Activated T-helper 2 cell treated with anti-CD3 and anti-CD28 coated beads, Interferon-gamma antibody, Interleukin-2, Interleukin-4, amounts not matched to agents 10 μg/mL and 5 μg/mL and 100 μg/mL, durations not matched to agents 14 hours and 24 hours and 36 hours (primary cell): ENCODE measurements at regions not wholly inside any gene's neighbourhood (a gene's known extent, or its start where the extent isn't known, plus 50 kb on each side); places are given as distances from the start of the nearest gene placed in this dataset.

Experiments
- DNase-seq: peaks from one replicate; pipeline ENCODE4 v3.0.0; 2021; ENCODE audit warnings: low spot score
- H3K27ac Mint-ChIP-seq: one replicate; pipeline ENCODE4 v1.8.0; 2021; ENCODE audit warnings: mixed read lengths
- H3K27me3 Mint-ChIP-seq: one replicate; pipeline ENCODE4 v1.8.0; 2021; ENCODE audit warnings: low read depth, mixed read lengths
- H3K36me3 Mint-ChIP-seq: one replicate; pipeline ENCODE4 v1.8.0; 2021; ENCODE audit warnings: low read depth, mixed read lengths
- H3K4me1 Mint-ChIP-seq: one replicate; pipeline ENCODE4 v1.8.0; 2021; ENCODE audit warnings: low read depth, mixed read lengths
- H3K4me3 Mint-ChIP-seq: one replicate; pipeline ENCODE4 v1.8.0; 2021; ENCODE audit warnings: low read depth, mild to moderate bottlenecking, moderate library complexity, mixed read lengths
- H3K9me3 Mint-ChIP-seq: one replicate; pipeline ENCODE4 v1.8.0; 2021; ENCODE audit warnings: mixed read lengths
- intact Hi-C: fragments of 100-400 bp; cut with micrococcal nuclease; formaldehyde crosslinking; loops from one replicate; pipeline ENCODE4 v1.15.1; 2023

DNA sequence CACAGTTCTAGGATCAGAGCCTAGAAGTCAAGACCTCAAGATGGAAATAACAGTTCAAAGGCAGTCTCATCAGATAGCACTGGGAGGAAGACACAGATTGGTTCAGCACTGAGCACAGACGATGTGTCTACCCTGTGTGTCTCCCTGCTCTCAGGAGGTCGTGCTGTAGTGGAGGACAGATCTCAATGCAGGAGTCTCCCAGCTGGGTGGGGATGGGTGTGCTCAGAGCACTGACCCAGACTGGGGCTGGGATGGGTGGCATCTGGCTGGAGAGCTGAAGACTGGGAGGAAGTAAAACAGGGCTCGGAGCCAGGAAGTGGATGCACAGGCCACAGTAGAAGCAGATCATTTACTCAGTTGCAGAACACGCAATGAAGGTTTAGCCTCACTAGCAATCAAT is 69.5 kb upstream of the GDF10 start:
- H3K27ac Mint-ChIP-seq: no peak overlapping the region
- no peaks in the 10 kb centered on the region for H3K36me3 Mint-ChIP-seq
- no peak for DNase-seq
- peaks cover 5% of the 10 kb centered on the region for H3K9me3 Mint-ChIP-seq
- peaks cover 7% of the 10 kb centered on the region for H3K4me1 Mint-ChIP-seq
- H3K27me3 Mint-ChIP-seq: no peaks in the 10 kb centered on the region
- intact Hi-C loops: no loop called here
- H3K4me3 Mint-ChIP-seq: no peak overlapping the region

DNA sequence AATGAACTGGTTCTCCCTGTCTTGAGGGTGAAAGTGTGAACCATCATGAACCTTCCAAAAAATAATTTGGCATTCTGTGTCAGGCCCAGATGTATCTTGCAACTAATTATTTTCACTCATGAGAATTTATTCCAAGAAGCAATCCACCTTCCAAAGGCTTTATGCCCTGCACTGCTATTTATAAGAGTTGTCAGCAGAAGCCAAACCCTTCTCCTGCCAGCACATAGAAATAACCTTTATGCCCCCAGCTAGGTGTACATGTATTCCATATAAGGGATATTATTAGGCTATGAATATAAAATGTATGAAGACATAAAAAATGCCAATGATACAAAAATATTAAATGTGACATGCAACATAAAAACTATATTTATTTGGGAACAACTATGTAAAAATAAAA is 69.0 kb upstream of the GDF10 start:
- Mint-ChIP-seq H3K36me3 (no peaks in the 10 kb centered on the region), H3K9me3 (peaks cover 5% of the 10 kb centered on the region)

DNA sequence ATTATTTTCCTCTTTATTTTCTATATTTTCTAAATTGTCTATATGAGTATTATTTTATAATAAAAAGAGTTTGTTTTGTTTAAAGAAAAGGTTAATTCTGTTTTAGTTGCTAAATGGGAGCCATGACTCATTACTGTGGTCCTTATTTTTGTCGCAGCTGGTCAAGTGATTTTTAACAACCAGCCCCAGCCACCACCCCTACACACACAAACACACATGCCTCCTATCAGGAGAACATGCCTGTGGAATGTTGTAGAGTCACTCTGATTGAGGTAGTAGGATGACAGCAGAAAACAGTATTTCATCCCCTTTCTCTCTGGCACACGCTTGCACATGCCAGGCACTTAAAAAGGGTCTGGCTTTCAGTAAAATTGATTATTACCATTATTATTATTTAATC is 68.6 kb upstream of the GDF10 start:
- no peak for DNase-seq
- Mint-ChIP-seq H3K36me3 (no peaks in the 10 kb centered on the region), H3K4me1 (peaks cover 7% of the 10 kb centered on the region), H3K27ac (no peak overlapping the region), H3K9me3 (peaks cover 5% of the 10 kb centered on the region), H3K4me3 (no peak overlapping the region), H3K27me3 (no peaks in the 10 kb centered on the region)
- intact Hi-C loops: no loop called here

More for the DNA sequence above, 69.0 kb upstream of the GDF10 start:
- DNase-seq: no peak
- Mint-ChIP-seq H3K4me3 (no peak overlapping the region), H3K27me3 (no peaks in the 10 kb centered on the region), H3K4me1 (peaks cover 7% of the 10 kb centered on the region), H3K27ac (no peak overlapping the region)
- intact Hi-C loops: no loop called here

DNA sequence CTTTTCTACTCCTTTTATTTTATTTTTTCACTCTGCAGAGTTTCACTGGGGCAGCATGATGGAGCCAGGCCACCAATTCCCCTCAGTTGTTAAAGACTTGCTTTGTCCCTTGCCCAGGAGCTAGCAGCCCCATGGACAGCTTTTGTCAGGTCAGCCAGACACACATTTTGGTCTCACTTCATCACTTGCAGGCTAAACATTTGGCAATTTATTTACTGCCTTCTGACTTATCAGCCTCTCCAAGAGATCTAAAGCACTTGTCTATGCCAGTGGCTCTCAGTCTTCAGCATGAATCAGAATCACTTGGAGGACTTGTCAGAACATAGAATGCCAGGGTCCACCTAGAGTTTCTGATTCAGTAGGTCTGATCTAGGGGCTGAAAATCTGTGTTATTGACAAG is 66.4 kb upstream of the GDF10 start:
- no peak overlapping the region for H3K4me3 Mint-ChIP-seq
- intact Hi-C loops: no loop called here
- H3K27ac Mint-ChIP-seq: no peak overlapping the region
- H3K27me3 Mint-ChIP-seq: no peaks in the 10 kb centered on the region
- peaks cover 7% of the 10 kb centered on the region for H3K4me1 Mint-ChIP-seq
- no peak for DNase-seq
- no peaks in the 10 kb centered on the region for H3K36me3 Mint-ChIP-seq
- H3K9me3 Mint-ChIP-seq: peaks cover 4% of the 10 kb centered on the region

DNA sequence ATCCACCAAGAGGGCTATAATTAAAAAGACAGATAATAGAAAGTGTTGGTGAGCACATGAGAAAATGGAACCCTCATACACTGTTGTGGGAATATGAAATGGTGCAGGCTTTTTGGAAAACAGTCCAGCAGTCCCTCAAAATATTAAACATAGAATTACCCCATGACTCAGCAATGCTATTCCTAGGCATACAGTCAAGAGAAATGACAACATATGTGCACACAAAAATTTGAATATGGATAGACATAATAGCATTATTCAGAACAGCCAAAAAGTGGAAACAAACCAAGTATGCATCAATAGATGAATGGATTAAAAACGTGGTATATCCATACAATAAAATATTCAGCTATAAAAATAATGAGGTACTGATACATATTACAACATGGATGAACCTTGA is 64.5 kb upstream of the GDF10 start:
- H3K9me3 Mint-ChIP-seq: no peaks in the 10 kb centered on the region
- DNase-seq: no peak
- no peaks in the 10 kb centered on the region for H3K27me3 Mint-ChIP-seq
- H3K4me1 Mint-ChIP-seq: peaks cover 4% of the 10 kb centered on the region
- no peak overlapping the region for H3K4me3 Mint-ChIP-seq
- intact Hi-C loops: no loop called here
- no peaks in the 10 kb centered on the region for H3K36me3 Mint-ChIP-seq
- no peak overlapping the region for H3K27ac Mint-ChIP-seq

DNA sequence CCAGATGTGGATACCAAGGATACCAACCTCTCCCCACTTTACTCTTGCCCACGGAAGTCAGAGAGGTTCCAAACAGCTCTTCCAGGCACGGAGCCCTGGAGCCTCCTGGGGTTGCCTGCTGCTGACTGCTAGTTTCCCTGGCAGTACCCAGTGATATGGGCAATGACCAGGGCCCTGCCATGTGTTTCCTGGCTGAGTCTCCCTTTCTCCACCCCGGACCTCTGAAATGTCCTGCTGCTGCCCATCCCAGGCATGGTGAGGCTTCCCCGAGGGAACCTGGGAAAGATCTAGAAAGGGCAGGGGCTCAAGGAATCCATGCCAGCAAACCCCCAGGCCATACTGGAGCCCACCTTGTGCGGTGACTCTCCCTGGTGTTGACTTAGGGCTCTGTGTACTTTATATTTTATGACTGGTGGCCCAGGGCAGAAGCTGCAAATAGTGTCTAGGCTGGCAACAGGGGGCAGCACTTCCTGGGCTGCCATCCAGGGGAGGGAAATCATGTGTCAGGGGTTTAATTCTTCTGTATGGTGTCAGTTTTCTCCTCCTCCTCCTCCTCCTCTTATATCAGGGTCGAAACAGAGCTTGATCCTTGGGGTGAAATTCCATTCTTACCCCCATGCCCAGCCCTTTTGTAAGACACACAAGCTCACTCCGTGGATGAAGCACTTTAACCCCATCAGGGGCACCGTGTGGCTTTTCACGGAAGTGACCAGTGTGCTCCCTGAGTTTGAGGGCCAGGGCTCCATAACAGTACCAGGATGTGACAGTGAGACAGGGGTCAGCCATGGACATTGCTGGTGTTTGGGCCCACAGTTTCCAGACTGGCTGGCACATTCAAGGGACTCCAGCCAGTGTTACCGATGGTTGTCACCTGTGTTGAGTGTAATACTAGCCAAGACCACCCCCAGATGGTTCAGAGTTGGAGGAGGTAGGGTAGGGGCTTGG is 62.4 kb upstream of the GDF10 start:
- no peaks in the 10 kb centered on the region for H3K36me3 Mint-ChIP-seq
- H3K4me1 Mint-ChIP-seq: no peaks in the 10 kb centered on the region
- no peak overlapping the region for H3K4me3 Mint-ChIP-seq
- DNase-seq: no peak
- intact Hi-C loops: no loop called here
- no peaks in the 10 kb centered on the region for H3K9me3 Mint-ChIP-seq
- H3K27me3 Mint-ChIP-seq: no peaks in the 10 kb centered on the region
- H3K27ac Mint-ChIP-seq: no peak overlapping the region

DNA sequence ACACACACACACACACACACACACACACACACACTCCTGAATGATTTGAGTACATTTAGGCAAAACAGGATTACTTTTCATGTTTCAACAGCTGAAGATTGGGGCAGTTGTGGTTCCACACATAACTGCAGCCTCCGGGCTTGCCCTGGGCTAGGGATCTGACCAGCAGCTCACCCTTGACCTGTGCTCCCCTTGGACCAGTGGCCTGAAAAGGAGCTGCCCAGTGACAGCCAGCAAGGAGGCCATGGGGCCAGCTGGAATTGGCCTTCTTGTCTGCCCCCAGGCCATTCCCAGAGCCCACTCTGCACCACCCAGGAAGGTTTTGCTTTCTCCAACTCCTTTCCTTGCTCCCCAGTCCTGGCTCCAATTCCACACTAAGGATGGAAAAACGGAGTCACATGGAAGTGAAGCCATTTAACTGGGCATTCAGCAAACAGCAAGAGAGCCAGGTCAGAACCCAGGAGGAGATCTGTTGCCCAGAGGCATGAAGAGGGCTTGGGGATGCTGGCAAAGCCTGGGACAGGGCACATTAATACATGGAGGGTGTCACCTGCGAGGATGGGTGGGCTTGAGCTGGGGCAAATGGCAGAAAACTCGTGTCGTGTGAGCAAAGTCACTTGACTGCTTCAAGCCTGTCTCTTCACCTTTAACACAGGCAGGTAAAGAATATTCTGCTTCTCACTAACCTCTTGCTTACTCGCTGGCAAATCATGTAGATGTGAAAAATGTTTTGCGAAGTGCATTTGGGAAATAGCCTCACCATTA is 61.5 kb upstream of the GDF10 start:
- no peak for DNase-seq
- no peaks in the 10 kb centered on the region for H3K36me3 Mint-ChIP-seq

DNA sequence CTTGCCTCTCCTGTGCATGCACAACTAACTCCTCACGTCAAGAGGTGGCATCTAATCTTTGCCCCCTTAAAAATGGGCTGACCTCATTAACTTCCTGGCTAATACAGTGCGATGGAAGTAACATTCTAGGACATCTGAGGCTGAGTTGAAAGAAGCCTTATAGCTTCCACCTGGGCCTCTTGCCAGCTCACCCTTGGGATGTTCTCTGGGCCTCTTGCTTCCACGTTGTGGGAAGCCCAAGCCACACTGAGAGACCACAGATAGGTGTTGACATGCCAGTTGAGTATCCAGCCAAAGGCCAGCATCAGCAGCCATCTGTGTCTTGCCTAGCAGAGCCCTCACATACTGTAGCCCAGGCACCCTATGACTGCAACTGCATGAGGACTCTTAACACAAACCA is 60.8 kb upstream of the GDF10 start:
- H3K36me3 Mint-ChIP-seq: no peaks in the 10 kb centered on the region
- no peaks in the 10 kb centered on the region for H3K9me3 Mint-ChIP-seq
- no peak for DNase-seq
- H3K4me1 Mint-ChIP-seq: peaks cover 3% of the 10 kb centered on the region
- H3K27me3 Mint-ChIP-seq: no peaks in the 10 kb centered on the region
- intact Hi-C loops: no loop called here
- H3K4me3 Mint-ChIP-seq: no peak overlapping the region
- no peak overlapping the region for H3K27ac Mint-ChIP-seq

More for the DNA sequence above, 61.5 kb upstream of the GDF10 start:
- Mint-ChIP-seq H3K27me3 (no peaks in the 10 kb centered on the region), H3K9me3 (no peaks in the 10 kb centered on the region), H3K4me3 (no peak overlapping the region), H3K27ac (no peak overlapping the region), H3K4me1 (peaks cover 3% of the 10 kb centered on the region)
- intact Hi-C loops: no loop called here

DNA sequence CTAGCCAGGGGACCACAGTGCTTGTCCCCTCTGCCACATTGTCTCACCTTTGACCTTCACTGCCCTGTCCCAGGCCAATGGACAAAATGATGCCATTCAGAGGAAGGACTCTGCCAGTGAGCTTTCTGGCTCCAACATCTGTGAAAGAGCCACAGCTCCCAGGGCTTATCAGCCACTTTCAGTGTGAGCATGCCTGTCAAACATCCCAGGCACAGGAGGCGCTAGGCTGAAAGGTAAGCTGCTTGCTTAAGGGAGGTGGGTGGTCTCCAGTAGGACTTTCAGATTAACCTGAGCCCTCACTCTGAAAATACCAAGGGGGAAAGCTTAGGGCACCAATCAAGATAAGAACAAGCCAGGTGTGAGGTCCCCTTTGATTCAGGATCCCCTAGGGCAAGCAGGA is 59.8 kb upstream of the GDF10 start:
- intact Hi-C loops: loop anchor here (2.0 kb wide), 1 partner anchor 17 kb away; no protein-coding TSS in a partner anchor
- no peaks in the 10 kb centered on the region for H3K36me3 Mint-ChIP-seq
- no peaks in the 10 kb centered on the region for H3K9me3 Mint-ChIP-seq
- H3K27ac Mint-ChIP-seq: no peak overlapping the region
- peaks cover 3% of the 10 kb centered on the region for H3K4me1 Mint-ChIP-seq
- DNase-seq: no peak
- no peak overlapping the region for H3K4me3 Mint-ChIP-seq
- H3K27me3 Mint-ChIP-seq: no peaks in the 10 kb centered on the region

DNA sequence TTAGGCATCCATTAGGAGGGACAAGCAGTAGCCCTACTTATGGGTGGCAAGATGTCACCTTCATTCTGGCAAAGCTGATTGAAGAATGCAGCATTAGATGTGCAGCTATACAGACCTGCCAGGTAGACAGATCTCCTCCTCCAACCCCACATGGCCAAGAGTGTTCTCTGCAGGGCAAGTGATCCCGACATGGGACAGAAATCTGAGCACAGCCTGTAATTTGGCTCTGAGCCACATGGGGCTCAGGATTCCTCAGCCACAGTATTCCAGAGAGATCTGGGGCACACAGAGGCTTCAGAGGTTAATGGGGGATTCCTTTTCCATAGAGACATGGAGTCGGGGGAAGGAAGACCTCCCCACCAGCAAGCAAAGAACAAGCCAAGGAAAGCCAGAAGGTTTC is 58.7 kb upstream of the GDF10 start:
- intact Hi-C loops: loop anchor here (2.0 kb wide), 1 partner anchor 18 kb away; no protein-coding TSS in a partner anchor
- Mint-ChIP-seq H3K36me3 (no peaks in the 10 kb centered on the region), H3K4me1 (peaks cover 3% of the 10 kb centered on the region), H3K9me3 (no peaks in the 10 kb centered on the region), H3K27me3 (no peaks in the 10 kb centered on the region), H3K27ac (no peak overlapping the region), H3K4me3 (no peak overlapping the region)
- no peak for DNase-seq

DNA sequence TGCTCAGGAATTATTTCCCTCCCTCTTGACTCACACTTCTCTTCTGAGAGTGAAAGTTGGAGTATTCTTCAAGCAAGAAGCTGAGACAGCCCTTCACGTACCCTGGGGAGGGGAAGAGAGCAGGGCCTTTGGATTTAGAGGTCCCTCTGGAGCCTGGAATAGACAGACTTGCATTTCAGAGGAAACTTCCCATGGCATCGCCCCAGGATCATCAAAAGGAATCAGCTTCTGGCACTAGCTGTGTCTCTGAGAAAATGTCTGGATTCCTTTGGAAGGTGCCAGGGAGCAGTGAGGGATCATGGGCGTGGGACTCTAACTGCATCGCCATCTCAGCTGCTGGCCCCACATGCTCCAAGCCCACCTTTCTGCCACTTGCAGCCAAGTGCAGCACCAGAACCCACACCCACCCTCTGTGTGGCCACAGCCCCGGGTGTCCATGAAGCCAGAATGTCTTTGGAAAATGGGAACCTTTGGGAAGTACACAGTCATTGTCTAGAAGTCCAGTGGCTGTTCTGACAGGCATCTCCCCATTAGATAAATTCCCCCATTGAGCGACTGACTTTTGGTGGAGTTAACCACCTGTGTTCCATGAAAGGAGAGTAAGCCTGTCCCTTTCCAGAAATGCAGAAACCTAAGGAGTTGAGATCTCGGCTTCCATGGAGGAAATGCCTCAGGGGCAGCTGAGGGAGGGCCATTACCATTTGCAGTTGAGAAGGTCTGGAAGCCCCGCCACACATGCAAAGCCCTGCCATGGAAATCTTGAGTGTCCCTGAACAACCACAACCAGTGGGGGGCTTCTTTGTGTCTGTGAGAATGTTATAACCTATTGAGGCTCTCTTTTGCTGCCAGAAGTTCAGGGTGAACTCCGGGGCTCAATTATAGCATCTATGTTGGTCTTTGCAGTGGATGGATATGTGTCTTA is 57.8 kb upstream of the GDF10 start:
- H3K27me3 Mint-ChIP-seq: no peaks in the 10 kb centered on the region
- no peak overlapping the region for H3K4me3 Mint-ChIP-seq
- intact Hi-C loops: loop anchor here (2.0 kb wide), 1 partner anchor 19 kb away; no protein-coding TSS in a partner anchor
- H3K27ac Mint-ChIP-seq: no peak overlapping the region
- no peaks in the 10 kb centered on the region for H3K36me3 Mint-ChIP-seq
- peaks cover 3% of the 10 kb centered on the region for H3K4me1 Mint-ChIP-seq
- no peak for DNase-seq
- no peaks in the 10 kb centered on the region for H3K9me3 Mint-ChIP-seq

DNA sequence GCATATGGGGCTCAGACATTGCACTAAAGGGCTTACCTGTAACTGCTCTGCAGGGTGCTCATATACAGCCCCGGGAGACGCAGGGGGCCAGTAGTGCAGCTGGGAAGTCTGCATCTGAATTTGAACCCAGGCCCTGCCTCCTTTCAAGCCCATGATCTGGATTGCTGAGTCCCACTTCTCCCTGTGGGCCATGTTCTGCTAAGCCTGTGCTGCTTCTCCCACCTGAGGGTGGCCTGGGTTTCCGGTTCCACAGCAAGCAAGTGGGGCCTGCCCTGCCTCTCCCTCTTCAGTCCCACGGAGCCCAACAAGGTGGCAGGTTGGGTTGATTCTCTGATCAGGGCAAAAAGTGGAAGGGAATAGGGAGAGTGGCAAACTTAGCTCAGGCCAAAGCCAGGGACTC is 56.6 kb upstream of the GDF10 start:
- intact Hi-C loops: no loop called here
- Mint-ChIP-seq H3K4me1 (peaks cover 4% of the 10 kb centered on the region), H3K36me3 (no peaks in the 10 kb centered on the region), H3K27ac (no peak overlapping the region), H3K9me3 (no peaks in the 10 kb centered on the region), H3K27me3 (no peaks in the 10 kb centered on the region), H3K4me3 (no peak overlapping the region)
- no peak for DNase-seq
